NCI-H1417 (cell line): ENCODE measurements at regions not wholly inside any gene's neighbourhood (a gene's known extent, or its start where the extent isn't known, plus 50 kb on each side); places are given as distances from the start of the nearest gene placed in this dataset.
A peak's percentile ranks its signal among the peaks of the same experiment; 100 is the strongest.
"Not testable (repeated sequence)": the region's sequence is repeated elsewhere in the genome, so short reads cannot be mapped to it uniquely, and the experiment has no call there.

Experiments
- DNase-seq, 3 experiments: peaks; one replicate each; lab custom pipeline; 2025; lab: John Stamatoyannopoulos, UW

- DNase-seq, result not testable (repeated sequence)
These were observed 123.9 kb downstream of the MREG start for GRCh38 chr2:215889240-215889969.

GRCh38 chr2:215888680-215889079 lies 124.7 kb downstream of the MREG start:
- no peak for DNase-seq

GRCh38 chr2:215887303-215887702 lies 126.0 kb downstream of the MREG start:
- DNase-seq, result no peak

- no peak for DNase-seq
These were observed 127.3 kb downstream of the MREG start for GRCh38 chr2:215886022-215886421.

- DNase-seq, result no peak
These were observed 127.8 kb downstream of the MREG start for GRCh38 chr2:215885536-215885935.

- DNase-seq, result no peak
These were observed 128.8 kb downstream of the MREG start for GRCh38 chr2:215884451-215885087.

- DNase-seq, result no peak
These were observed 129.6 kb downstream of the MREG start for GRCh38 chr2:215883799-215884198.

GRCh38 chr2:215882689-215883088 lies 130.7 kb downstream of the MREG start:
- DNase-seq, result no peak

GRCh38 chr2:215881582-215881981 lies 131.8 kb downstream of the MREG start:
- DNase-seq, result no peak

GRCh38 chr2:215880970-215881369 lies 132.4 kb downstream of the MREG start:
- DNase-seq, result peak in 1 of 3 experiments; percentile 25

- DNase-seq, result no peak
These were observed 133.1 kb downstream of the MREG start for GRCh38 chr2:215879977-215880940.

GRCh38 chr2:215879331-215879730 lies 134.0 kb downstream of the MREG start:
- no peak for DNase-seq

- DNase-seq, result no peak
These were observed 134.8 kb downstream of the MREG start for GRCh38 chr2:215878476-215879063.

- no peak for DNase-seq
These were observed 136.5 kb downstream of the MREG start for GRCh38 chr2:215876937-215877238.

- DNase-seq, result no peak
These were observed 137.0 kb downstream of the MREG start for GRCh38 chr2:215876139-215876936.

GRCh38 chr2:215874418-215874817 lies 138.9 kb downstream of the MREG start:
- no peak for DNase-seq

GRCh38 chr2:215870986-215871385 lies 142.4 kb downstream of the MREG start:
- DNase-seq, result no peak

GRCh38 chr2:215870088-215870490 lies 143.3 kb downstream of the MREG start:
- DNase-seq, result no peak

GRCh38 chr2:215868846-215869543 lies 144.4 kb downstream of the MREG start:
- DNase-seq, result no peak

- no peak for DNase-seq
These were observed 146.7 kb downstream of the MREG start for GRCh38 chr2:215866606-215867005.

GRCh38 chr2:215863687-215864086 lies 149.7 kb downstream of the MREG start:
- DNase-seq, result no peak
